ENCODE measurements at regions not wholly inside any gene's neighbourhood (a gene's known extent, or its start where the extent isn't known, plus 50 kb on each side); places are given as distances from the start of the nearest gene placed in this dataset.

GRCh38 chr5:67311208-67311607, 114.6 kb upstream of the CD180 start:
- no peak overlapping the region for H3K4me3 ChIP-seq (ENCODE audit: low read length in 2 of 2)
- H3K23ac ChIP-seq (ENCODE audit: low read depth, low read length, poor library complexity): no peak overlapping the region
- no peaks in the 10 kb centered on the region for H3K79me1 ChIP-seq (ENCODE audit: low read depth, low read length)
- no peak overlapping the region for H3K4me2 ChIP-seq (ENCODE audit: insufficient read depth, low read length, poor library complexity, severe bottlenecking)
- H3K4me1 ChIP-seq (ENCODE audit: control insufficient read depth in 2 of 2, insufficient read depth in 1 of 2, low read depth in 1 of 2, low read length in 2 of 2): peaks cover 4% of the 10 kb centered on the region in 2 donors
- H3K14ac ChIP-seq (ENCODE audit: low read length): no peak overlapping the region
- no peak overlapping the region for H4K8ac ChIP-seq (ENCODE audit: low read depth, low read length)
- H2BK120ac ChIP-seq (ENCODE audit: low read depth, low read length): no peak overlapping the region
- H3K27me3 ChIP-seq (ENCODE audit: control insufficient read depth in 3 of 3, insufficient read depth in 3 of 3, low read depth in 1 of 3, low read length in 3 of 3): no peaks in the 10 kb centered on the region
- no peaks in the 10 kb centered on the region for H3K36me3 ChIP-seq (replicated peaks in 1 of 2; ENCODE audit: control insufficient read depth in 2 of 2, insufficient read depth in 2 of 2, low read length in 2 of 2)
- no peak overlapping the region for H3K18ac ChIP-seq (ENCODE audit: low read length)
- WGBS, 2 donors (ENCODE audit: extremely low coverage in 2 of 2, insufficient read length in 2 of 2, insufficient replicate concordance in 1 of 2): no CpG with 5 or more reads among the region's 2 CpGs
- H4K91ac ChIP-seq (ENCODE audit: low read depth, low read length, poor library complexity): no peak overlapping the region
- no peak overlapping the region for H3K9ac ChIP-seq (ENCODE audit: low read depth, low read length, poor library complexity)
- peaks cover 0 to 2% of the 10 kb centered on the region in 2 donors for H3K9me3 ChIP-seq (replicated peaks in 1 of 2; ENCODE audit: control insufficient read depth in 2 of 2, insufficient read depth in 1 of 2, low read depth in 1 of 2, low read length in 2 of 2)
- no peak for DNase-seq (ENCODE audit: low spot score)
- H3K4ac ChIP-seq (ENCODE audit: low read length): no peak overlapping the region
- no peak overlapping the region for H3K27ac ChIP-seq (replicated peaks; ENCODE audit: low read length)
- H2BK12ac ChIP-seq (ENCODE audit: low read length): no peak overlapping the region
- no peak overlapping the region for H2BK5ac ChIP-seq (ENCODE audit: low read length)
- H2BK15ac ChIP-seq (ENCODE audit: low read length): no peak overlapping the region
- H2AFZ ChIP-seq (ENCODE audit: low read length): no peak overlapping the region
- H2AK5ac ChIP-seq (ENCODE audit: low read depth, low read length): no peak overlapping the region

DNA sequence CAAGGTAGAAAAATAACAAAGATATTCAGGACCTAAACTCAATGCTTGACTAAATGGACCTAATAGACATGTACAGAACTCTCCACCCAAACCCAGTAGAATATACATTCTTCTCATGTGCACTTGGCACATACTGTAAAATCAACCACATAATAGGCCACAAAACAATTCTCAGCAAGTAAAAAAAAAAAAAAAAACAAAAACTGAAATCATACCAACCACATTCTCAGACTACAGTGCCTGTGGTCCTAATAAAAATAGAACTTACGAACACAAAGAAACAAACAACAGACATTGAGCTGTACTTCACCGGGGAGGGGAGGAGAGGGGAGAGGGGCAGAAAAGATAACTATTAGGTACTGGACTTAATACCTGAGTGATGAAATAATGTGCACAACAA, 114.1 kb upstream of the CD180 start:
- no peaks in the 10 kb centered on the region for H3K79me1 ChIP-seq (ENCODE audit: low read depth, low read length)
- DNase-seq (ENCODE audit: low spot score): no peak
- H3K4ac ChIP-seq (ENCODE audit: low read length): no peak overlapping the region
- no peak overlapping the region for H4K91ac ChIP-seq (ENCODE audit: low read depth, low read length, poor library complexity)
- no peak overlapping the region for H3K14ac ChIP-seq (ENCODE audit: low read length)
- no peaks in the 10 kb centered on the region for H3K36me3 ChIP-seq (replicated peaks in 1 of 2; ENCODE audit: control insufficient read depth in 2 of 2, insufficient read depth in 2 of 2, low read length in 2 of 2)
- no peak overlapping the region for H2AFZ ChIP-seq (ENCODE audit: low read length)
- no peaks in the 10 kb centered on the region for H3K27me3 ChIP-seq (ENCODE audit: control insufficient read depth in 3 of 3, insufficient read depth in 3 of 3, low read depth in 1 of 3, low read length in 3 of 3)
- H3K4me2 ChIP-seq (ENCODE audit: insufficient read depth, low read length, poor library complexity, severe bottlenecking): no peak overlapping the region
- H3K27ac ChIP-seq (replicated peaks; ENCODE audit: low read length): no peak overlapping the region
- H3K9ac ChIP-seq (ENCODE audit: low read depth, low read length, poor library complexity): no peak overlapping the region
- H4K8ac ChIP-seq (ENCODE audit: low read depth, low read length): no peak overlapping the region
- H2BK5ac ChIP-seq (ENCODE audit: low read length): no peak overlapping the region
- no CpG with 5 or more reads among the region's 2 CpGs for WGBS, 2 donors (ENCODE audit: extremely low coverage in 2 of 2, insufficient read length in 2 of 2, insufficient replicate concordance in 1 of 2)
- H3K9me3 ChIP-seq (replicated peaks in 1 of 2; ENCODE audit: control insufficient read depth in 2 of 2, insufficient read depth in 1 of 2, low read depth in 1 of 2, low read length in 2 of 2): peaks cover 0 to 2% of the 10 kb centered on the region in 2 donors
- H3K4me1 ChIP-seq (ENCODE audit: control insufficient read depth in 2 of 2, insufficient read depth in 1 of 2, low read depth in 1 of 2, low read length in 2 of 2): peaks cover 4% of the 10 kb centered on the region in 2 donors
- H2BK12ac ChIP-seq (ENCODE audit: low read length): no peak overlapping the region
- no peak overlapping the region for H2BK15ac ChIP-seq (ENCODE audit: low read length)
- H3K18ac ChIP-seq (ENCODE audit: low read length): no peak overlapping the region
- no peak overlapping the region for H2BK120ac ChIP-seq (ENCODE audit: low read depth, low read length)
- H3K23ac ChIP-seq (ENCODE audit: low read depth, low read length, poor library complexity): no peak overlapping the region
- no peak overlapping the region for H3K4me3 ChIP-seq (ENCODE audit: low read length in 2 of 2)
- H2AK5ac ChIP-seq (ENCODE audit: low read depth, low read length): no peak overlapping the region

GRCh38 chr5:67310169-67310568, 113.6 kb upstream of the CD180 start:
- H4K91ac ChIP-seq (ENCODE audit: low read depth, low read length, poor library complexity): no peak overlapping the region

GRCh38 chr5:67308988-67309688, 112.5 kb upstream of the CD180 start:
- WGBS, 2 donors (ENCODE audit: extremely low coverage in 2 of 2, insufficient read length in 2 of 2, insufficient replicate concordance in 1 of 2): no CpG with 5 or more reads among the region's 3 CpGs
- no peak overlapping the region for H3K18ac ChIP-seq (ENCODE audit: low read length)
- no peak overlapping the region for H2AK5ac ChIP-seq (ENCODE audit: low read depth, low read length)

More at GRCh38 chr5:67310169-67310568, 113.6 kb upstream of the CD180 start:
- Histone ChIP-seq H2BK12ac (ENCODE audit: low read length) (no peak overlapping the region), H3K4me3 (ENCODE audit: low read length in 2 of 2) (no peak overlapping the region), H3K4me2 (ENCODE audit: insufficient read depth, low read length, poor library complexity, severe bottlenecking) (no peak overlapping the region), H3K14ac (ENCODE audit: low read length) (no peak overlapping the region), H3K27ac (replicated peaks; ENCODE audit: low read length) (no peak overlapping the region), H3K9ac (ENCODE audit: low read depth, low read length, poor library complexity) (no peak overlapping the region), H3K27me3 (ENCODE audit: control insufficient read depth in 3 of 3, insufficient read depth in 3 of 3, low read depth in 1 of 3, low read length in 3 of 3) (no peaks in the 10 kb centered on the region), H2AFZ (ENCODE audit: low read length) (no peak overlapping the region), H3K4ac (ENCODE audit: low read length) (no peak overlapping the region), H3K79me1 (ENCODE audit: low read depth, low read length) (no peaks in the 10 kb centered on the region), H3K9me3 (replicated peaks in 1 of 2; ENCODE audit: control insufficient read depth in 2 of 2, insufficient read depth in 1 of 2, low read depth in 1 of 2, low read length in 2 of 2) (peaks cover 0 to 2% of the 10 kb centered on the region in 2 donors), H3K23ac (ENCODE audit: low read depth, low read length, poor library complexity) (no peak overlapping the region), H2BK5ac (ENCODE audit: low read length) (no peak overlapping the region), H4K8ac (ENCODE audit: low read depth, low read length) (no peak overlapping the region), H2BK120ac (ENCODE audit: low read depth, low read length) (no peak overlapping the region), H2AK5ac (ENCODE audit: low read depth, low read length) (no peak overlapping the region), H3K4me1 (ENCODE audit: control insufficient read depth in 2 of 2, insufficient read depth in 1 of 2, low read depth in 1 of 2, low read length in 2 of 2) (peaks cover 1 to 2% of the 10 kb centered on the region in 2 donors), H2BK15ac (ENCODE audit: low read length) (no peak overlapping the region), H3K18ac (ENCODE audit: low read length) (no peak overlapping the region), H3K36me3 (replicated peaks in 1 of 2; ENCODE audit: control insufficient read depth in 2 of 2, insufficient read depth in 2 of 2, low read length in 2 of 2) (no peaks in the 10 kb centered on the region)
- WGBS, 2 donors (ENCODE audit: extremely low coverage in 2 of 2, insufficient read length in 2 of 2, insufficient replicate concordance in 1 of 2): no CpG with 5 or more reads among the region's 1 CpG
- DNase-seq (ENCODE audit: low spot score): no peak

More at GRCh38 chr5:67308988-67309688, 112.5 kb upstream of the CD180 start:
- Histone ChIP-seq H3K4ac (ENCODE audit: low read length) (no peak overlapping the region), H3K27ac (replicated peaks; ENCODE audit: low read length) (no peak overlapping the region), H2BK5ac (ENCODE audit: low read length) (no peak overlapping the region), H3K14ac (ENCODE audit: low read length) (no peak overlapping the region), H3K36me3 (replicated peaks in 1 of 2; ENCODE audit: control insufficient read depth in 2 of 2, insufficient read depth in 2 of 2, low read length in 2 of 2) (no peaks in the 10 kb centered on the region), H2BK15ac (ENCODE audit: low read length) (no peak overlapping the region), H3K23ac (ENCODE audit: low read depth, low read length, poor library complexity) (no peak overlapping the region), H3K4me1 (ENCODE audit: control insufficient read depth in 2 of 2, insufficient read depth in 1 of 2, low read depth in 1 of 2, low read length in 2 of 2) (peaks cover 0 to 2% of the 10 kb centered on the region in 2 donors), H2BK120ac (ENCODE audit: low read depth, low read length) (no peak overlapping the region), H3K9ac (ENCODE audit: low read depth, low read length, poor library complexity) (no peak overlapping the region), H4K8ac (ENCODE audit: low read depth, low read length) (no peak overlapping the region), H3K79me1 (ENCODE audit: low read depth, low read length) (no peaks in the 10 kb centered on the region), H3K9me3 (replicated peaks in 1 of 2; ENCODE audit: control insufficient read depth in 2 of 2, insufficient read depth in 1 of 2, low read depth in 1 of 2, low read length in 2 of 2) (peaks cover 0 to 2% of the 10 kb centered on the region in 2 donors), H3K4me3 (ENCODE audit: low read length in 2 of 2) (no peak overlapping the region), H3K4me2 (ENCODE audit: insufficient read depth, low read length, poor library complexity, severe bottlenecking) (no peak overlapping the region), H4K91ac (ENCODE audit: low read depth, low read length, poor library complexity) (no peak overlapping the region), H2AFZ (ENCODE audit: low read length) (no peak overlapping the region), H3K27me3 (ENCODE audit: control insufficient read depth in 3 of 3, insufficient read depth in 3 of 3, low read depth in 1 of 3, low read length in 3 of 3) (no peaks in the 10 kb centered on the region), H2BK12ac (ENCODE audit: low read length) (no peak overlapping the region)
- no peak for DNase-seq (ENCODE audit: low spot score)
